Glutamatergic neuron (in vitro differentiated cells): ENCODE measurements at regions not wholly inside any gene's neighbourhood (a gene's known extent, or its start where the extent isn't known, plus 50 kb on each side); places are given as distances from the start of the nearest gene placed in this dataset.

Experiments
- DNase-seq: peaks from one replicate; pipeline ENCODE4 v3.0.0; 2022
- H3K27ac Mint-ChIP-seq: one replicate; pipeline ENCODE4 v1.8.0; 2020; ENCODE audit warnings: mild to moderate bottlenecking, mixed read lengths, inconsistent platforms; ENCODE audit not compliant: unreplicated experiment
- H3K27me3 Mint-ChIP-seq: one replicate; pipeline ENCODE4 v1.8.0; 2020; ENCODE audit warnings: mild to moderate bottlenecking, moderate library complexity, mixed read lengths, inconsistent platforms; ENCODE audit not compliant: unreplicated experiment
- H3K36me3 Mint-ChIP-seq: one replicate; pipeline ENCODE4 v1.8.0; 2020; ENCODE audit warnings: mild to moderate bottlenecking, mixed read lengths, inconsistent platforms; ENCODE audit not compliant: unreplicated experiment
- H3K4me1 Mint-ChIP-seq: one replicate; pipeline ENCODE4 v1.8.0; 2020; ENCODE audit warnings: mild to moderate bottlenecking, low read depth, mixed read lengths, inconsistent platforms; ENCODE audit not compliant: unreplicated experiment
- H3K4me3 Mint-ChIP-seq: one replicate; pipeline ENCODE4 v1.8.0; 2020; ENCODE audit warnings: mild to moderate bottlenecking, mixed read lengths, inconsistent platforms; ENCODE audit not compliant: unreplicated experiment
- H3K9me3 Mint-ChIP-seq: one replicate; pipeline ENCODE4 v1.8.0; 2020; ENCODE audit warnings: mild to moderate bottlenecking, moderate library complexity, mixed read lengths, inconsistent platforms; ENCODE audit not compliant: unreplicated experiment
- TF ChIP-seq, protein P1 (sequence below): fragments of 200-600 bp; sonication (generic); IDR thresholded peaks from one replicate; pipeline ENCODE4 v1.5.0; 2021; ENCODE audit not compliant: partially characterized antibody, unreplicated experiment

DNA sequence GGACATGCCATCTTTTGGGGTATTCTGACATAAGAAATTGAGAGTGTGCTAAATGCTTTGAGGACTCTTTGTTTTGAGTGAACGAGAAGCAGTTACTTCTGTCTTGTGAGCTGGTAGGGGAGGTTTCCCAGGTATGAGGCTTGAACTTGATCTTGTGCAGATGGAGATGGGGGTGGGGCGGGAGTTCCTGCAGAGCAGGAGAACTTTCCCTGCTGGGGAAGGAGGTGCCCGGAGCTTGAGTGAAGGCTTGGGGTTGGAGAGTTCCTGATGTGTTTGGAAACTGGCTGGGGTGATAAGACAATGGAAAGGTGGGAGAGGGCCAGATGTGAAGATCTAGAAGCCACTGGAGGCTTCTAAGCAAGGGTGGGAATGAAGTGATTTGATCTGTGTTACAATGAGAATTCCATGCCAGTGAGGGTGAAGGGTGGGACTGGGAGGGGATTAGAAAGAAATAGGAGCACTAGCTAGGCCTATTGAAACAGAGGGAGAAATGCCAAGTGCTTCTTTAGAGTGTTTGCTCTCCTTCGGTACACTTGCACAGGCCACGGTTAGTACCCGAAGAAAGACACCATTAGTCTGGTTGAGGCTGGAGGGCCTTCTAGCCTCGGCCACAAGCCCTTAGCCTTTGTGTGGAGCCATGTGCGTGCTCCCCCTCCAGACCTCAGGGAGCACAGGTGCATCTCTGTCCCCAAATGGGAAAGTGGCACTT lies 103.5 kb upstream of the STOX2 start:
- H3K4me1 Mint-ChIP-seq: peaks cover 4% of the 10 kb centered on the region
- peaks cover 4% of the 10 kb centered on the region for H3K36me3 Mint-ChIP-seq
- H3K4me3 Mint-ChIP-seq: no peak overlapping the region
- H3K9me3 Mint-ChIP-seq: peaks cover 3% of the 10 kb centered on the region
- H3K27ac Mint-ChIP-seq: no peak overlapping the region
- TF ChIP-seq, protein P1, sequence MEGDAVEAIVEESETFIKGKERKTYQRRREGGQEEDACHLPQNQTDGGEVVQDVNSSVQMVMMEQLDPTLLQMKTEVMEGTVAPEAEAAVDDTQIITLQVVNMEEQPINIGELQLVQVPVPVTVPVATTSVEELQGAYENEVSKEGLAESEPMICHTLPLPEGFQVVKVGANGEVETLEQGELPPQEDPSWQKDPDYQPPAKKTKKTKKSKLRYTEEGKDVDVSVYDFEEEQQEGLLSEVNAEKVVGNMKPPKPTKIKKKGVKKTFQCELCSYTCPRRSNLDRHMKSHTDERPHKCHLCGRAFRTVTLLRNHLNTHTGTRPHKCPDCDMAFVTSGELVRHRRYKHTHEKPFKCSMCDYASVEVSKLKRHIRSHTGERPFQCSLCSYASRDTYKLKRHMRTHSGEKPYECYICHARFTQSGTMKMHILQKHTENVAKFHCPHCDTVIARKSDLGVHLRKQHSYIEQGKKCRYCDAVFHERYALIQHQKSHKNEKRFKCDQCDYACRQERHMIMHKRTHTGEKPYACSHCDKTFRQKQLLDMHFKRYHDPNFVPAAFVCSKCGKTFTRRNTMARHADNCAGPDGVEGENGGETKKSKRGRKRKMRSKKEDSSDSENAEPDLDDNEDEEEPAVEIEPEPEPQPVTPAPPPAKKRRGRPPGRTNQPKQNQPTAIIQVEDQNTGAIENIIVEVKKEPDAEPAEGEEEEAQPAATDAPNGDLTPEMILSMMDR: no peak
- peaks cover 10% of the 10 kb centered on the region for H3K27me3 Mint-ChIP-seq
- no peak for DNase-seq

DNA sequence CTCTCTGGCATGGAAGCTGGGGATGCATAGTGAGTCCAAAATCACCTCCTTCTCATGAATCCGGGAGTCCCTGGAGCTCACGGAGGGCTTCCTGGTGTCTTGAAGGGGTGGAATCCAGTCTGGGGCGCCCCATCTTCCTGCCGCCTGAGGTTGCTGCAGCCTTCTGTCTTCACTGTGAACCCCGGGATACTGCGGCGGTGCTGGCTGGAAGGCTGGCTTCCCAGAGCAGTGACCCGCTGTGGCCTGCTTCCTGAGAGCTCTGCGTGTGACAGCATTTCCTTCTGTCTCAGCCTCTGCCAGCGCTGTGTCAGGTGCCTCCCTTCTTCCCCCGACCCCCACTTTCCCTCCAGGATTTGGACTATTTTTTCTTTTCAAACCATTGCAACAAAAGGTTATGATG lies 98.8 kb upstream of the STOX2 start:
- no peaks in the 10 kb centered on the region for H3K36me3 Mint-ChIP-seq
- TF ChIP-seq, protein P1: no peak
- DNase-seq: no peak
- no peak overlapping the region for H3K4me3 Mint-ChIP-seq
- no peaks in the 10 kb centered on the region for H3K27me3 Mint-ChIP-seq
- peaks cover 1% of the 10 kb centered on the region for H3K9me3 Mint-ChIP-seq
- no peak overlapping the region for H3K27ac Mint-ChIP-seq
- H3K4me1 Mint-ChIP-seq: peaks cover 2% of the 10 kb centered on the region

DNA sequence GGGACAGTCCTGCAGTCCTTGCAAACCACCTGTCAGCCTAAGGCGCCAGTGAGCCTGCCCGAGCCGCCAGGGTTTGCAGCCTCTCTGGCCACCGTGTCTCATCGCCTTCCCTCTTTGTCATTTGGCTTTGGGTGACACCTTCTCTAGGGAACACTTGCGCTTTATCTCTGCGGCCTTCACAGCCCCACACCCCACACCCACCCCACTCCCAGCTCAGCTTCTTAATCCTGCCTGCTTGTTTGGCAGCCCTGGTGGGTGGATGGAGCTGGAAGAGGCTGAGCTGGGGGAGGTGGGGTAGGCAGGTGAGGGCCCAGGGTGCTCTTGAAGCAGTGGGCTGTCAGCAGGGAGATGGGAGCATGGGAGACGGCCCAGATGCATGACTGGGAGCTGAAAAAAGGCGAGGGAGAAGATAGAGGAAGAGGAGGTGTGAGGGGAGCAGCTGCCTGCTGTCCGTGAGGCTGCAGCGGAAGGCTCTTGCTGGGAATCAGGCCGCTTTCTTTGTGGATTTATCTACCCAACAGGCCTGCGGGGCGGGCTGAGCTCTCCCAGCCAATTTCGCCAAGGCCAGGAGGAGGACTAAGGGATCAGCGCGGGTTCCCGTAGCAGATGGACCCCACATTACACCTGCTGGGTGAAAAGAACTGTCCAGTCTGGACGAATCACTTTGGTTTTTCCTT lies 97.5 kb upstream of the STOX2 start:
- H3K4me3 Mint-ChIP-seq: no peak overlapping the region
- H3K4me1 Mint-ChIP-seq: peaks cover 2% of the 10 kb centered on the region
- no peak for DNase-seq
- H3K9me3 Mint-ChIP-seq: peaks cover 1% of the 10 kb centered on the region
- H3K27me3 Mint-ChIP-seq: no peaks in the 10 kb centered on the region
- TF ChIP-seq, protein P1: no peak
- H3K36me3 Mint-ChIP-seq: no peaks in the 10 kb centered on the region
- no peak overlapping the region for H3K27ac Mint-ChIP-seq

DNA sequence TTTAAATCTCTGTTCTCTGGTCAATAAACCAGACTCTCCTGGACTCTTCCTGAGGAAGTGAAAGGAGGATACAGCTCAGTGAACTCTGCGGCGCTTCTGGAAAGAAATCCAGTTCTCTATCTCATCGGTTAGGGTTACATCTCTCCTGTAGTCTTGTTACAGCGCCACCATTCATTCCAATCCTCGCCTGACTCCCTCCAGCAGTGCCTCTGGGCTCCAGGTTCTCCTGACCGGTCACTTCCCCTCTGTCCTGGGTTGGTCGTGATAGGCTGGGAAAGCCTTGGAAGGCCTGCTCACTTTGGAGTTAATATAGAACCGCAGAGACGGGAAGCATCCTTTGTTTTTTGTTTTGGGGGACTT lies 97.0 kb upstream of the STOX2 start:
- Mint-ChIP-seq H3K9me3 (peaks cover 1% of the 10 kb centered on the region), H3K4me1 (peaks cover 2% of the 10 kb centered on the region), H3K27me3 (no peaks in the 10 kb centered on the region), H3K36me3 (no peaks in the 10 kb centered on the region), H3K27ac (no peak overlapping the region), H3K4me3 (no peak overlapping the region)
- TF ChIP-seq, protein P1: no peak
- no peak for DNase-seq

DNA sequence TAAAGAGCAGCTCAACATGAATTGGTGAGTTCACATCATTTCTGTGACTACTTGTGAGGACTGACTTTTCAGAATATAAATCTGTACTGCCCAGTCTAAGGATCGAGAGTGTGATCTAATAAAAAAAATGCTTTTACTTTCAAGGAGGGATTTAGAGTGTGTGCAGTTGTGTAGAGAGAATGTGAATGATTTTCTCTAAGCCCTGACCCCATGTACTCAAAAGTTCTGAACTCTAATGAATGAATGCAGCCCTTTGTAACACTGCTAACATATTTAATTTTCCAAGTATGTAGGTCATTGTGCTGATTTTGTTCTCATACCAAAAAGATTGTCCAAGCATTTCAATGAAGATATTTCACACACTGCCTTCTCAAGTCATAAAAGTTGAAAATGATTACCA lies 92.5 kb upstream of the STOX2 start:
- peaks cover 2% of the 10 kb centered on the region for H3K4me1 Mint-ChIP-seq
- no peak overlapping the region for H3K27ac Mint-ChIP-seq
- TF ChIP-seq, protein P1: no peak
- no peaks in the 10 kb centered on the region for H3K27me3 Mint-ChIP-seq
- no peak for DNase-seq
- H3K36me3 Mint-ChIP-seq: no peaks in the 10 kb centered on the region
- no peak overlapping the region for H3K4me3 Mint-ChIP-seq
- H3K9me3 Mint-ChIP-seq: peaks cover 1% of the 10 kb centered on the region
